CD14-positive monocyte (primary cell): ENCODE measurements at regions not wholly inside any gene's neighbourhood (a gene's known extent, or its start where the extent isn't known, plus 50 kb on each side); places are given as distances from the start of the nearest gene placed in this dataset.

Experiments used
- DNase-seq, 3 donors: peaks; one replicate each; pipeline ENCODE4 v3.0.0-alpha.2; 2011 to 2022
- H2AFZ ChIP-seq: 2 replicates; pipeline ENCODE4 v1.6.0; 2012; ENCODE audit warnings: mild to moderate bottlenecking, low read depth, low read length, inconsistent platforms; ENCODE audit not compliant: insufficient read depth, poor library complexity, severe bottlenecking
- H3K27ac ChIP-seq, 2 donors: 1 replicate in 1 of 2; 2 replicates in 1 of 2; pipeline ENCODE4 v1.5.1; 2012 to 2013; ENCODE audit warnings: low read length in 2 of 2, control low read depth in 1 of 2, inconsistent platforms in 1 of 2, low read depth in 1 of 2, mild to moderate bottlenecking in 1 of 2
- H3K27me3 ChIP-seq, 2 donors: one replicate each; pipeline versions ENCODE4 v1.6.0 to v1.6.1; 2011 to 2013; ENCODE audit warnings: low read length in 2 of 2; ENCODE audit not compliant: control insufficient read depth in 2 of 2, insufficient read depth in 2 of 2
- H3K36me3 ChIP-seq, 2 donors: replicated peaks in 1 of 2; 1 replicate in 1 of 2; 2 replicates in 1 of 2; pipeline versions ENCODE4 v1.5.1 to v1.6.1; 2012 to 2013; ENCODE audit warnings: low read length in 2 of 2, control low read depth in 1 of 2, inconsistent platforms in 1 of 2, mild to moderate bottlenecking in 1 of 2; ENCODE audit not compliant: insufficient read depth in 2 of 2, control insufficient read depth in 1 of 2
- H3K4me1 ChIP-seq, 2 donors: 1 replicate in 1 of 2; 2 replicates in 1 of 2; pipeline versions ENCODE4 v1.5.1 to v1.6.1; 2012 to 2013; ENCODE audit warnings: low read length in 2 of 2, control low read depth in 1 of 2, inconsistent platforms in 1 of 2, mild to moderate bottlenecking in 1 of 2, moderate library complexity in 1 of 2; ENCODE audit not compliant: insufficient read depth in 2 of 2, control insufficient read depth in 1 of 2
- H3K4me2 ChIP-seq: replicated peaks from 2 replicates; pipeline ENCODE3; 2012; ENCODE audit warnings: low read length, moderate library complexity, mild to moderate bottlenecking; ENCODE audit not compliant: poor library complexity, severe bottlenecking; ENCODE audit errors: extremely low read depth
- H3K4me3 ChIP-seq, 3 experiments: fragments of 200-600 bp in 1 of 3; sonication (generic) in 1 of 3; replicated peaks in 1 of 3; 1 replicate in 2 of 3; 2 replicates in 1 of 3; pipeline ENCODE4 v1.5.1; 2011 to 2013; ENCODE audit warnings: low read length in 3 of 3, mild to moderate bottlenecking in 3 of 3, control low read depth in 2 of 3, low read depth in 2 of 3, inconsistent platforms in 1 of 3, moderate library complexity in 1 of 3
- H3K79me2 ChIP-seq: 2 replicates; pipeline ENCODE4 v1.6.0; 2012; ENCODE audit warnings: mild to moderate bottlenecking, control low read depth, inconsistent platforms, low read length, moderate library complexity; ENCODE audit not compliant: insufficient read depth
- H3K9ac ChIP-seq: 2 replicates; pipeline ENCODE4 v1.6.0; 2017; ENCODE audit warnings: low read length, mild to moderate bottlenecking; ENCODE audit not compliant: insufficient read depth, poor library complexity, severe bottlenecking
- H3K9me3 ChIP-seq, 2 donors: replicated peaks in 1 of 2; 1 replicate in 1 of 2; 2 replicates in 1 of 2; pipeline versions ENCODE4 v1.5.1 to v1.6.1; 2012 to 2013; ENCODE audit warnings: low read length in 2 of 2, control low read depth in 1 of 2; ENCODE audit not compliant: control insufficient read depth in 1 of 2, insufficient read depth in 1 of 2
- H4K20me1 ChIP-seq: 2 replicates; pipeline ENCODE4 v1.6.0; 2012; ENCODE audit warnings: mild to moderate bottlenecking, low read length, control low read depth, moderate library complexity; ENCODE audit not compliant: insufficient read depth
- H3K27ac Mint-ChIP-seq, 7 donors: one replicate each; pipeline ENCODE4 v1.8.0; 2020; ENCODE audit warnings: mild to moderate bottlenecking in 7 of 7, mixed read lengths in 7 of 7, moderate library complexity in 6 of 7, inconsistent platforms in 2 of 7
- H3K27me3 Mint-ChIP-seq, 3 donors: one replicate each; pipeline ENCODE4 v1.8.0; 2021 to 2022; ENCODE audit warnings: low read depth in 3 of 3, mild to moderate bottlenecking in 3 of 3, mixed read lengths in 3 of 3, moderate library complexity in 3 of 3, inconsistent platforms in 1 of 3
- H3K36me3 Mint-ChIP-seq, 2 donors: one replicate each; pipeline ENCODE4 v1.8.0; 2020; ENCODE audit warnings: mixed read lengths in 2 of 2, inconsistent platforms in 1 of 2, mild to moderate bottlenecking in 1 of 2
- H3K4me1 Mint-ChIP-seq: one replicate; pipeline ENCODE4 v1.8.0; 2020; ENCODE audit warnings: mild to moderate bottlenecking, mixed read lengths
- H3K4me3 Mint-ChIP-seq, 2 donors: one replicate each; pipeline ENCODE4 v1.8.0; 2020; ENCODE audit warnings: mild to moderate bottlenecking in 2 of 2, mixed read lengths in 2 of 2, moderate library complexity in 1 of 2
- H3K9me3 Mint-ChIP-seq, 7 donors: one replicate each; pipeline ENCODE4 v1.8.0; 2020 to 2022; ENCODE audit warnings: mixed read lengths in 7 of 7, mild to moderate bottlenecking in 6 of 7, moderate library complexity in 6 of 7, inconsistent platforms in 2 of 7
- CTCF ChIP-seq: fragments of 200-600 bp; IDR thresholded peaks from one replicate; pipeline ENCODE4 v1.8.0; 2022; ENCODE audit warnings: antibody characterized with exemption, mild to moderate bottlenecking
- WGBS: methylation state at CpG from one replicate; pipeline ENCODE4 v1.1.5; 2013; ENCODE audit warnings: missing lambda C conversion rate; ENCODE audit not compliant: insufficient coverage; 5-methylcytosine and 5-hydroxymethylcytosine counted together
- intact Hi-C, 2 donors: fragments of 100-400 bp; cut with micrococcal nuclease; formaldehyde crosslinking; loops; one replicate each; pipeline versions ENCODE4 v1.15.0 to v1.15.1; 2023

- Histone ChIP-seq H3K36me3 (no peaks in the 10 kb centered on the region), H3K9ac (no peak overlapping the region), H3K27me3 (no peaks in the 10 kb centered on the region), H3K27ac (no peak overlapping the region), H3K4me3 (no peak overlapping the region), H4K20me1 (no peaks in the 10 kb centered on the region), H3K79me2 (no peaks in the 10 kb centered on the region), H3K4me1 (no peaks in the 10 kb centered on the region), H3K9me3 (no peaks in the 10 kb centered on the region), H2AFZ (no peak overlapping the region), H3K4me2 (no peak overlapping the region)
- WGBS: no CpG with 5 or more reads among the region's 2 CpGs
- Mint-ChIP-seq H3K4me3 (no peak overlapping the region), H3K27me3 (no peaks in the 10 kb centered on the region), H3K27ac (no peak overlapping the region), H3K4me1 (no peaks in the 10 kb centered on the region), H3K9me3 (peaks cover 0 to 7% (median 2%) of the 10 kb centered on the region in 7 donors), H3K36me3 (no peaks in the 10 kb centered on the region)
- DNase-seq: no peak
- no peak for TF ChIP-seq CTCF
- intact Hi-C loops: no loop called here
Measured at GRCh38 chr9:31573561-31573960, 810.9 kb upstream of the ACO1 start.

- no peak overlapping the region for H3K4me3 Mint-ChIP-seq
- no peak overlapping the region for H3K4me3 ChIP-seq
Measured at GRCh38 chr9:31574006-31574765, 810.3 kb upstream of the ACO1 start.

More at GRCh38 chr9:31574006-31574765, 810.3 kb upstream of the ACO1 start:
- Histone ChIP-seq H2AFZ (no peak overlapping the region), H4K20me1 (no peaks in the 10 kb centered on the region), H3K36me3 (no peaks in the 10 kb centered on the region), H3K9me3 (no peaks in the 10 kb centered on the region), H3K79me2 (no peaks in the 10 kb centered on the region), H3K4me2 (no peak overlapping the region), H3K27me3 (no peaks in the 10 kb centered on the region), H3K27ac (no peak overlapping the region), H3K9ac (no peak overlapping the region), H3K4me1 (no peaks in the 10 kb centered on the region)
- intact Hi-C loops: no loop called here
- no peaks in the 10 kb centered on the region for H3K36me3 Mint-ChIP-seq
- no peaks in the 10 kb centered on the region for H3K27me3 Mint-ChIP-seq
- H3K9me3 Mint-ChIP-seq: peaks cover 0 to 7% (median 2%) of the 10 kb centered on the region in 7 donors
- H3K4me1 Mint-ChIP-seq: no peaks in the 10 kb centered on the region
- no CpG with 5 or more reads among the region's 4 CpGs for WGBS
- no peak for TF ChIP-seq CTCF
- DNase-seq: no peak
- H3K27ac Mint-ChIP-seq: no peak overlapping the region
